Left colon (tissue), 2 donors: ENCODE measurements at regions not wholly inside any gene's neighbourhood (a gene's known extent, or its start where the extent isn't known, plus 50 kb on each side); places are given as distances from the start of the nearest gene placed in this dataset.
A peak's percentile ranks its signal among the peaks of the same experiment; 100 is the strongest.
"Not testable (repeated sequence)": the region's sequence is repeated elsewhere in the genome, so short reads cannot be mapped to it uniquely, and the experiment has no call there.

Experiments
- ATAC-seq: fragments of 200-7000 bp; cut with Tn5 transposase; one replicate; pipeline ENCODE4 v1.9.1; 2020; ENCODE audit warnings: mild to moderate bottlenecking, moderate library complexity
- DNase-seq, 2 donors: peaks; one replicate each; pipeline ENCODE4 v3.0.0-alpha.2; 2020
- intact Hi-C, 2 donors: fragments of 100-400 bp; cut with DNase I in 1 of 2; cut with micrococcal nuclease in 1 of 2; formaldehyde crosslinking; loops; one replicate each; pipeline versions ENCODE4 v1.11.2 to v1.14.0; 2022; cut with DNase I, micrococcal nuclease
- donor health status: DM: no; HTN: no; CAD: no.
- donor health status: DM: yes; HTN: yes; CAD: no.

DNA sequence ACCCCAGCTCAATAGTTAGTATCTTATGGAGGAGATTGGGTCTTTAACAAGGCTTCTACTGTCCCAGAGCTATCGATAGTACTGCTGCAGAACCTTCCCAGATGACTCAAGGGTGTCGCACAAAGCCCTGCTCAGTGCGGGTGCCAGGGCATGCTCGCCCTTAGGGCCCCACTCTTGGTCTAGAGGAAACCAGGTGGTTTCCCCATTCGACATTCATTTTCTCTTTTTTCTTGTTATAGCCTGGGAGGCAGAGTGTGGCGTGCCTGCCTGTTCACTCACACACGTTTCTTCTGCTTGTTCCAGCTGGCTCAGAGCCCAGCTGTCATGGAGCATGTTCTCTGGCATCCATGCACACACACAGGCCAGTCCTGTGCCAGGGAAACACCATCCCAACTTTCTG lies 144.5 kb downstream of the SMIM20 start:
- no peak for ATAC-seq
- no peak for DNase-seq
- intact Hi-C loops = no loop called here

DNA sequence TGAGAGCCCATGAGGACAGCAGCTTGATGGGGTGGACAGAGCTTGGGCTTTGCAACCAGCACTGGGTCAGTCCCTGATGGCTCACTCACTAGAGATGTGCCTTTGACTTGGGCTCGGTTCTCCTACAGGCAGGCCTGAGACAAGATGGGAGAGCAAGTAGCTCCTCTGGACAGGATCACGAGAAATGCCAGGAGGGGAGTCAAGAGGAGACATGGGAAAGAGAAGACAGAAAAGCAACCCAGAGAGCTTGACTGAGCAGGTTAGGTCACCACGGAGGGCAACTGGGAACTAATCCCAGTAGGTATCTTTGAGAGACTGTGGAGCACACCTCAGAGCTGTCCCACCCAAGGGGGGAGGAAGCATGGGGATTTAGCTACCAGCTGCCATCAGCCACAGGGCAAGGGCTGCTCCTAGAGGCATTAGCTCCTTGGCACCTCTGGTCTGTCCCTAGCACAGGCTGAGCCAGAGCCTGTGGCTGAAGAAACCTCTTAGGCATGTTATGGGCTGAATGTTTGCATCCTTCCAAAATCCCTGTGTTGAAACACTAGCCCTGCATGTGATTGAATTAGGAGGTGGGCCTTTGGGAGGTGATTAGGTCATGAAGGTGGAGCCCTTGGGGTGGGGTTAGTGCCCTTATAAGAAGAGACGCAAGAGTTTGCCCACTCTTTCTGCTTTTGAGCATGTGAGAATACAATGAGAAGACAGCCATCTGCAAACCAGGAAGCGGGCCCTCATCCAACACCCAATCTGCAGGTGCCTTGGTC lies 145.6 kb downstream of the SMIM20 start:
- DNase-seq (no peak), ATAC-seq (no peak)
- intact Hi-C loops = no loop called here

DNA sequence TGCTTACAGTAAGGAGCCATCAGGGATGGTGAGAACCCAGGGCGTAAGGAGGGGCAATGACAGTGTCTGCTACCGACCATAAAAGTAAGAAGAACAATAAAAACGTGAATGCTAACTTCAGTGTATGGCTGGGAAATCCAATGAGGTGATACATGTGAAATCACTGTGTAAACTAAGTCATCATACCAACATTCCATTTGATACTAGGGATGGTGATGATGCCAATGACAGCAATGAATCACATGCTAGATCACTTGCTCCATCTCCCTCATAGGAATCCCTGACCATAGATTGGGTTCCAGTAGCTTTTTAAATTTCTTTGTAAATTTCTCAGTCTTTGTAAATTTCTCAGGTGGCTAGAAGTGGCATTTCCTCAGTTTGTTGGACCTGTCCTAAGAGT lies 146.3 kb downstream of the SMIM20 start:
- DNase-seq (no peak), ATAC-seq (no peak)
- intact Hi-C loops = no loop called here

DNA sequence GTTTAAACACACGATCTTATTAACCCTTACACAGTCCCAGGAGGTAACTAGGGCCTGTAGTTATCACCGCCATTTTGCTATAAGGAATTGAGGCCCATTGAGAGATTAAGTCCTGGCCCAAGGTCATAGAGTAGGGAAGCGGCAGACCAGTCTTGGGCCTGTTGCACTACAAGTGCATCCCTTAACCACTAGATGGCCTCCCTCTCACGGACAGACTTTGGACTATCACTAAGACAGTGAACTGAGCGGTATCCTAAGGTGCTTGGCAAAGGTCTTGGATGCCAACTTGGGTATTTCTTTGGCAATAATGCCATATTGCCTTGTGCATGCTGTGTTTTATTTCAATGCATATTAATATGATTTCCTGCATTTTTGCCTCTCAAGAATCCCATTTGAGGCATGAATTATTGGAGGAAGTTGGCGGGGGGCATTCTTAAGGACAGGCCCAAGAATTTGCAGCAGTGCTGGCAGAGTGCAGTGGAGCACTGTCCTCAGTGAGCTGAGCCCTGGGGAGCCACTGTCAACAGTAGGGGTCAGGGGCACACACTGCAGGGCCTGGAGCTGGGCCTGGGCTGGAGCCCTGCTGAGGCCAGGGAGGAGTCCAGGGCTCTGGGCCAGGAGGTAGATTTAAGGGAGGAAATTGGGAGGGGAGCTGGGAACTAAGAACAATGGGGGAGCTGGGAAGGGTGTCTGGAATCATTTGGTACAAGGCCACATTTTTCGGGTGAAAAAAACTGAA lies 147.4 kb downstream of the SMIM20 start:
- peak; percentile 79 for ATAC-seq
- intact Hi-C loops = no loop called here
- DNase-seq = no peak

DNA sequence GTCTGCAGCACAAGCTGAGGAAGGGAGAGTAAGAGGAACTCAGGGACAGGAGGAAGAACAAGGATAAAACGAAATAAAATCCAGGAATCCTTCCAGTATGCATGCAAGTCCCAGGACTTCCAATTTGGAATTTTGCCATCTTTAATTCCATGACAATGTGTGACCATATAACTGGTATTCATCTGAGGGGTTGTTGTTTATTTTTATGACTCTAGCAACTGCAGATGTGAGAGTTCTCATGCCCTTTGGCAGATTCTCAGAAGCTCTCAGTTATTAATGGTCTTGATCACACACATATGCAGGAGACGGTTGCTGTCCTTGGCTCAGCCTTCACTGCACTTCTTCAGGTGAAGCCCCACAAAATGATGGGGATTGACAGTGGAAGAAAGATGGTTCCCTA lies 148.2 kb downstream of the SMIM20 start:
- ATAC-seq (no peak), DNase-seq (no peak)
- intact Hi-C loops = no loop called here

DNA sequence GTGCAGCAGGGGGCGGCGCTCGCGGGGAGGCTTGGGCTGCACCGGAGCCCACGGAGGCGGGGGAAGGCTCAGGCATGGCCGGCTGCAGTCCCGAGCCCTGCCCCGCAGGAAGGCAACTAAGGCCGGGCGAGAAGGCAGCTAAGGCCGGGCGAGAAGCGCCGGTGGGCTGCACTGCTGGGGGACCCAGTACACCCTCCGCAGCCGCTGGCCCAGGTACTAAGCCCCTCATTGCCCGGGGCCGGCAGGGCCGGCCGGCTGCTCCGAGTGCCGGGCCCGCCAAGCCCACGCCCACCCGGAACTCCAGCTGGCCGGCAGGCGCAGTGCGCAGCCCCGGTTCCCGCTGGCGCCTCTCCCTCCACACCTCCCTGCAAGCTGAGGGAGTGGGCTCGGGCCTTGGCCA lies 150.0 kb downstream of the SMIM20 start:
- intact Hi-C loops, DNase-seq, ATAC-seq: not testable (repeated sequence)

DNA sequence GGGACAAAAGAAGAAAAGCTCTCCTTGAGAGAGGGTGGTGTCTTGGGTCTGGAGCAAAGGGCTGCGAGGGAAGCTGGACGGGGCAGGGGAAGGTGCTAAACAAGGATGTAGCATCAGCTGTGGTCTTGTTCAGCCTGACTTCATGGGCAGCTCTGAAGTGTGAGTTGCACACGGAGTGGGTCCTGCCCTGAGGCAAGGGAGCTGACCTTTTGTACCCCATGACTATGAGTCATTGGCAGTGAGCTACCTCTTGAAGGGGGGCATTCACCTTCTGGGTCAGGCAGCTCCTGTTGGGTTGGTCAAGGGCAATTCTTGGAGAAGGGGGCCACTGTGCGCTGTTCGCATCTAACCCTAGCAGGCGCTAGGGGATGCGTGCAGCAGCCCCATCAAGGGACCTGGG lies 151.8 kb downstream of the SMIM20 start:
- ATAC-seq = no peak

DNA sequence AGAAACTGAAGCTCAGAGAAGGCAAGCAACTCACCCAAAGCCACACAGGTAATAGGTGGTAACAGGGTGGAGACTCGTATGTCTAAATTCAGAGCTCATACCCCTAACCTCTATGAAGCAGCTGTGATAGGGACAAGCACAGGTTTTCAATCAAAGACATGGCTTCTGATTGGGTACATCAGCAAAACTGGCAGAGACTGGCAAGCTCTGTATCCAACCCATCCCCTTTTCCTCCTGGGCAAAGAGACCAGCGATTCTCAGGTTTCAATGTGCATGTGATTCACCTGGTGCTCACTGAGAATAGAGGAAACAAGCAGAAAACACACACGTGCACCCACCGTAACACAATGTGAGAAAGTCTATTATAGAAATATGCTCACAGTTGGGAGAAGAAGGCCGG lies 153.0 kb downstream of the SMIM20 start:
- DNase-seq (no peak), ATAC-seq (no peak)
- intact Hi-C loops = no loop called here

More for the DNA sequence above, 151.8 kb downstream of the SMIM20 start:
- DNase-seq = no peak
- intact Hi-C loops = no loop called here

DNA sequence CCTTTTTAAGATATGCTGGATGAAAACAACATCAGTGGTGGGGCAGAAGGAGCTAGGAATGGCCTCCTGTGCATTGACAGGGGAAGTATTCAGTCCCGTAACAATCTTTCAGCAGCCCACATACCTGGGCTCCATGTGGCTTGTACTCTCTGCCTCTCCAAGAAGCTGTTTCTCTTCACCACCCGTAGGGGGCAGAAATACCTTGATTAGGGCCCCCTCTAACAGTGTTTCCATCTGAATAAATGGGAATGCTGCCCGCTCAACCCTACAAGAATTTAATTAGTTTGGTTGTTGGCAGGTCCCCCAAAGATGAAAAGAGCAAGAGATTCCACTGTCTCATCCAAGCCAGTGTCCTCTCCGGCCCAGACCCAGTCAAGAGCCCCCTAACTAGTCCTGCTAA lies 155.2 kb downstream of the SMIM20 start:
- intact Hi-C loops = no loop called here
- ATAC-seq (no peak), DNase-seq (no peak)

DNA sequence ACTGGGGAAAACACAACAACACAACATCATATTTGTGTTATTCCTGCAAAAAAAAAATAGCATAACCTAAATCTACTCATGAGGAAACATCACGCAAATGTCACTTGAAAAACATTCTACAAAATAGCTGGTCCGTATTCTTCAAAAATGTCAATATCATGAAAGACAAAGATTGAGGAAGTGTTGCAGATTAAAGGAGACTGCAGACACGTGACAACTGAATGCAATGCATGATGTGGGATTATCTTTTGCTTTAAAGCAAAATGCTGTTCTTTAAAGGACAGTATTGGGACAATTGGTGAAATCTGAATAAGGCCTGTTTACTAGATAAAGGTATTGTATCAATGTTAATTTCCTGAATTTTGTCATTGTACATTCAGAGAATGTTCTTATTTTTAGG lies 157.7 kb downstream of the SMIM20 start:
- DNase-seq (no peak), ATAC-seq (no peak)
- intact Hi-C loops = no loop called here

DNA sequence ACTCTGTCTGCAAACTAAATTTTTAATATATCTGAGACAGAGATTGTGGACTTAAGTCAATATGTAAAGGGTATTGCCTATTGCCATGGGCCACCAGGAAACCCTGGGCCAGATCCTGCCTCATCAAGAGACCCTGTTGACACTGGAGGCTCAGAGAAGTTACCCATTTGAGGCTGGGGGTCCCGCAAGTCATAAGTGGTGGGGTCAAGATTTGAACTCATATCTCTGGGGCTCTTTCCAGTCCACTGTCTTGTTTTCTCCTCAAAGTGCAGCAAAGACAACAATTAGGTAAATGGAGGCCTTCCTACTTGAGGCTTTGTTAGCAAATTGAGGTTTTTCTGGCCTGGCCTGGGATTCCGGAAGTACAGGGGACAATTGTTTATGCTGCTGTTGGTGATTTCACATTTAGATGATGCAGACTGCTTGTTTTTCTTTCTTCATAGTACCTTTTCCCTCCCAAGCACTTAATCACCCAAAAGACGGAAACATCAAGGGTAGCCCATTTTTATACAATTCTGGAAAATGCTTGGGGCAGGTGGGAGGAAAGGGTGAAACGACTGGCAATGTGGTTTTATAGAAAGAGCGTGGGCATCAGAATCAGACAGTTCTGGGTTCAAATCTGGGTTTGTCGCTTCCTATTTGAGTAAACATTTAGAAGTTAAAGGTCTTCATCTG lies 160.0 kb downstream of the SMIM20 start:
- no peak for ATAC-seq
- intact Hi-C loops = no loop called here
- no peak for DNase-seq

DNA sequence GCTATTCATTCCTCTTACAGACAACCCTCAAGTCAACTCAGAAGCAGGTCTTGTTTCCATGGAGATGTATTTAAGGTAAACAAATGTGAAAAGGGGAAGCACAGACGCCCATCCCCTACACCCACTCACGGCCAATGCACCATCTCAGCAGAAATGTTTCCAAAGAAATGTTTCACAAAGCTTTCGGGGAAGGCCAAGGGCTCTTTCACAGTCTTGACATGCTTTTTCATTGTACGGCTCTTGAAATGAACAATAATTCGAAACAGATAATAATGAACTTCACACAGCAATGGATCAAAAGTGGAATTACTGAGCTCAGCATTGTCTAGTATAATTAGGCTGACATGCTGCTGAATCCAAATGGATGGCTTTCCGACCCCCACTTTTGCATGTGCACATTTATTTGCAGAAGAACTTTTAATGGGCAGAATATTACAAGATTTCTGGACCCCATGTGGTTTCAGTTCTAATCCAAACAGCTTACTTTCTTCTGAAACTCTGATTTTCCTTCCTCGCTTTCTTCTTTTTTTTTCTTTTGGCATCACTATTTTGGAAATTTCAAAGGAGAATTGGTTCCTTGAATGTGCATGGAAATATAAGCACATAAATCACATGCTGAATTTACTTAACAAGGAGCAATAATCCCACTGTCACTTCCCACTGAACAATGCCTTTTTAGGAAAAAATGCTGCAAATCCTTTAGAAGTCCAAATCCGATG lies 160.9 kb downstream of the SMIM20 start:
- ATAC-seq (no peak), DNase-seq (peak in 1 of 2 donors; percentile 35)
- intact Hi-C loops = loop anchor here in 1 of 2 donors (5.0 kb wide), 1 partner anchor 252 kb away; no protein-coding TSS in a partner anchor

DNA sequence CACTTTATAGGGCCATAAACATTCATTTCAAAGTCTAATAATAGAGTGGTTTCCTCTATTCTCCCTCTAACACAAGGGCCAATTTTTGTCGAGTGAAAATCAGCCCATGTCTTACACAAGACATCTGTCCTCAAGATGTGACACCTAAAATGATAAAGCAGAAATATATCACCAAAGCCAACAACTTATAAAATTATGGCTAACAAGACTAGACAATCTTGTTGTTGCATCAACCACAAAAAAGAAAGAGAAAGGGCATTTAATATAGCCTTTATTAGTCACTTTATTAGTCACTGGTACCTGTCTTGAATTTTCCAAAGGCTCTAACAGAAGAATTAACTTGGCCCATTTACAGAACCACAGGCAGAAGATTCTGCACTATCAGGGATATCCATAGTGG lies 161.6 kb downstream of the SMIM20 start:
- intact Hi-C loops = loop anchor here in 1 of 2 donors (5.0 kb wide), 1 partner anchor 252 kb away; no protein-coding TSS in a partner anchor
- DNase-seq (no peak), ATAC-seq (no peak)

DNA sequence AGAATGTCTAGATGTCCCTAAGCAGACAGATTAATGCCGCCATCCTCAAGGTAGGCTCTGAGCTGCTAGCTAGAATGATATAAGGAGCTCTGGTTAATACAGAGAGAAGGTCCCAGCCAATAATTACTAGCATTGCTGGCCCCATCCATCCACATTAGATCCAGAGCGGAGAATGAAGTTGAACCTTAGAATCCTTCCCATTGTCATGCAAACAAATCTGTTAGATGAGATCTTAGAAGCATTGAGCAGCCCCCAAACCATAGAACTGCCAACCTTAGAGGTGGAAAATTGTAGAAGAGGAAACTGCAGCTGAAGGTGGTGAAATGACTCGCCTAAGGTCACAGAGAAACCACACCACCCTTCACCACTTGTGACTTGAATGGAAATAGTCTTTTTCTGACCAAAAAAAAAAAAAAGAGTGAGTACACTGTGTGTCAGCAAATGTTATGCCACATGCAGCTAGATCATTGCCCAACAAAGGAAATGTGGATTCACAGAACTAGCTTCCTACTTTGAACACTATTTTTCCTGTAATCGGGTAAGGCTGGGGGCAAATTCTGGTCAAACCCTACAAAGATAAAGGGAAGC lies 162.1 kb downstream of the SMIM20 start:
- ATAC-seq (no peak), DNase-seq (no peak)
- intact Hi-C loops = loop anchor here in 1 of 2 donors (5.0 kb wide), 1 partner anchor 251 kb away; no protein-coding TSS in a partner anchor

DNA sequence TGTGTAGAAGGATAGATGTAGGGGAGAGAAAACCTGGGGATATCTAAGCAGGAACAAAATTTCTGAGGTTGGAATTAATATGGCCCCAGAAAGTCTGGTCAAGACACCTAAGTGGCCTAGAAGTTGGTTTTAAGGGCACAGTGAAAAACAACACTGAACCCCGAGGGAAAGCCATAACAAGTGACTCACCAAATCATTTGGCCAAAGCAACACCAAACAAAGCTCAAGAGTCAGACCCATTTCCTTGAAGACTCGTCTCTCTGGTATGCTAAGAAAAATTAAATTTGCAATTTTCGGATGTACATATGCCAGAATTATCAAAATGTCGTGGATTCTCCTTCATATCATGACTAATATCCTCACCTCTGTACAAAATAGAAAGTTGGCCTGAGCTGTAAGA lies 162.9 kb downstream of the SMIM20 start:
- intact Hi-C loops = loop anchor here in 1 of 2 donors (5.0 kb wide), 1 partner anchor 250 kb away; no protein-coding TSS in a partner anchor
- no peak for DNase-seq
- no peak for ATAC-seq

DNA sequence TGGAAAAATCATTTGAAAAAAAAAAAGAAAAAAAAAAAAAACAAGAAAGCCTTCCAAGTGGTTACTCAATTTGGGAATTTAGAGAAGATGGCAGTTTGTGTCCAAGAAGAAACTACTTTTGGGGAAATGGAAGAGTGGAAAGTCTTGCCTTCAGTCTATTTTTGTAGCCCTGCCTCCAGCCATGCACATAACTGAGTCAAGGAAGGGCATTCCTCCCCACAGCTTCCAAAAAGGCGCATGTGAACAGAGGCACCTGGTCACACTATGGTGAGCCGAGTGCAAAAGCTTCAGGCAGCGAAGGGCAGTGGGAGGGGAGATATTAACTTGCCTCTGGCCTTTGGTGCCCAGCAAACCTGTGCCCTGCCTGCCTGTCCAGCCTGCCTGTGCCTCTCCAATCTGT lies 163.7 kb downstream of the SMIM20 start:
- no peak for ATAC-seq
- intact Hi-C loops = loop anchor here in 1 of 2 donors (5.0 kb wide), 1 partner anchor 250 kb away; no protein-coding TSS in a partner anchor

DNA sequence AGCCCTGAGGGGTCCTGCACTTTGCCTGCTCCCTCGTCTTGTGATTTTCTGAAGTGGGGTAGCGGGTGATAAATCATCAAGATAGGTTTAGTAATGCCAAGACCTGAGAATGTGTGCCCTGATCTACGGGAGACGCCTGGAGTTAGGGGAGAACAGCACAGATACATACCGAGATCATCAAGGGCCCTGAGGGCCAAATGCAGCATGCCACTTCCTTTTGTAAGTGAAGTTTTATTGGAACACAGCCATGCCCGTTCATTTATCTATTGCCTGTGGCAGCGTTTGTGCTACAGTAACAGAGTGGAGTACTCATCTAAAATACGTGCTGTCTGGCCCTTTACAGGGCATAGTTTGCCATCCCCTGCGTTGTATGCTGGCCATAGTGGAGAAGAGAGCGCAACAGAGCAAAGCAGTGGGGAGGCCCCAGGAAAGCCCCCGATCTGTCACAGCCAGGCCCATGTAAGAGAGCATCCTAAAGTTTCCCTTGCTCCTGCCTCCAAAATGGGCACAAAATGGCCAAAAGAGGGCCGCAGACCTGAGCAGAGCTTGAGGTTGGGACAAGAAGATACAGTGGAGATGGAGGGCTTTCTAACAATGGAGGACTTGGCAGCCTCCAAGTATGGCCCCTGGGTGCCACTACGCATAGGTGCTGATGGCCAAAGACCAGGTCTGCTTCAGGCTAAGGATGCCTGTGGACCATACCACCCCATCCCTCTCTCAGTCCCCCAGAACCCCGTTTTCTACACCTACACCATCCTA lies 167.0 kb downstream of the SMIM20 start:
- intact Hi-C loops = loop anchor here in 1 of 2 donors (10.0 kb wide), 1 partner anchor 334 kb away; no protein-coding TSS in a partner anchor
- ATAC-seq = no peak
- no peak for DNase-seq

More for the DNA sequence above, 163.7 kb downstream of the SMIM20 start:
- DNase-seq = no peak
